SK-N-SH (cell line): ENCODE measurements at regions not wholly inside any gene's neighbourhood (a gene's known extent, or its start where the extent isn't known, plus 50 kb on each side); places are given as distances from the start of the nearest gene placed in this dataset.

ENCODE experiments used
- CTCF ChIA-PET: fragments of 300-600, 350-600 bp; formaldehyde crosslinking; extraction: SDS; loops from one replicate; lab custom pipeline; 2021; lab: Yijun Ruan, JAX
- POLR2A ChIA-PET: fragments of 350-600 bp; sonication (Branson Sonifier 250); formaldehyde crosslinking; extraction: SDS; loops from one replicate; lab custom pipeline; 2020; ENCODE audit warnings: antibody characterized with exemption, inconsistent platforms; lab: Yijun Ruan, JAX
- DNase-seq: peaks from one replicate; pipeline ENCODE4 v3.0.0; 2012
- H2AFZ ChIP-seq: fragments of 200-600 bp; sonication (generic); 2 replicates; pipeline ENCODE4 v1.8.1; 2016; ENCODE audit warnings: antibody characterized with exemption, mild to moderate bottlenecking, low read depth
- H3F3A ChIP-seq: fragments of 200-600 bp; sonication (generic); replicated peaks from 2 replicates; pipeline ENCODE3; 2016; ENCODE audit warnings: antibody characterized with exemption, mild to moderate bottlenecking; ENCODE audit not compliant: insufficient read depth
- H3K27ac ChIP-seq, 2 experiments: fragments of 200-500 bp in 1 of 2; fragments of 200-600 bp in 1 of 2; sonication (Bioruptor generic) in 1 of 2; sonication (generic), shearing (Covaris generic) in 1 of 2; 2 replicates each; pipeline versions ENCODE4 v1.5.1 to v1.6.1; 2014 to 2016; ENCODE audit warnings: low read depth in 2 of 2, inconsistent platforms in 1 of 2, low read length in 1 of 2, mild to moderate bottlenecking in 1 of 2, mixed read lengths in 1 of 2
- H3K27me3 ChIP-seq: fragments of 200-600 bp; sonication (generic), shearing (Covaris generic); 2 replicates; pipeline ENCODE4 v1.6.1; 2016; ENCODE audit warnings: mixed run types; ENCODE audit not compliant: insufficient read depth
- H3K36me3 ChIP-seq, 2 experiments: fragments of 200-500 bp in 1 of 2; fragments of 200-600 bp in 1 of 2; sonication (Bioruptor generic) in 1 of 2; sonication (generic) in 1 of 2; replicated peaks in 1 of 2; 2 replicates each; pipeline versions ENCODE3 to v1.5.1; 2014 to 2016; ENCODE audit warnings: low read length in 1 of 2, mild to moderate bottlenecking in 1 of 2; ENCODE audit not compliant: insufficient read depth in 2 of 2, control insufficient read depth in 1 of 2
- H3K4me1 ChIP-seq, 2 experiments: fragments of 200-500 bp in 1 of 2; fragments of 200-600 bp in 1 of 2; sonication (Bioruptor generic) in 1 of 2; sonication (generic), shearing (Covaris generic) in 1 of 2; 2 replicates each; pipeline versions ENCODE4 v1.5.1 to v1.6.1; 2014 to 2016; ENCODE audit warnings: low read depth in 1 of 2, low read length in 1 of 2, mixed run types in 1 of 2; ENCODE audit not compliant: insufficient read depth in 2 of 2, control insufficient read depth in 1 of 2
- H3K4me2 ChIP-seq: fragments of 200-600 bp; sonication (generic), shearing (Covaris generic); 2 replicates; pipeline ENCODE4 v1.6.1; 2017; ENCODE audit warnings: mixed run types
- H3K4me3 ChIP-seq, 2 experiments: fragments of 200-500 bp in 1 of 2; fragments of 200-600 bp in 1 of 2; sonication (Bioruptor generic) in 1 of 2; sonication (generic), shearing (Covaris generic) in 1 of 2; 2 replicates each; pipeline versions ENCODE4 v1.5.1 to v1.8.1; 2014 to 2016; ENCODE audit warnings: low read depth in 2 of 2, inconsistent platforms in 1 of 2, low read length in 1 of 2, mild to moderate bottlenecking in 1 of 2, mixed read lengths in 1 of 2, moderate library complexity in 1 of 2
- H3K79me2 ChIP-seq: fragments of 200-600 bp; sonication (generic); 2 replicates; pipeline ENCODE4 v1.8.1; 2017; ENCODE audit warnings: mild to moderate bottlenecking; ENCODE audit not compliant: insufficient read depth
- H3K9ac ChIP-seq: fragments of 200-600 bp; sonication (generic); 2 replicates; pipeline ENCODE4 v1.6.1; 2017; ENCODE audit warnings: mixed run types
- H3K9me2 ChIP-seq: fragments of 200-600 bp; sonication (generic); 2 replicates; pipeline ENCODE4 v1.6.1; 2017; ENCODE audit warnings: mixed run types
- H3K9me3 ChIP-seq: fragments of 200-600 bp; sonication (generic); 2 replicates; pipeline ENCODE4 v1.6.1; 2017; ENCODE audit warnings: mixed run types, mild to moderate bottlenecking, moderate library complexity
- H4K20me1 ChIP-seq: fragments of 200-600 bp; sonication (generic); 2 replicates; pipeline ENCODE4 v1.6.1; 2017; ENCODE audit warnings: mild to moderate bottlenecking, mixed run types; ENCODE audit not compliant: insufficient read depth
- CHD2 ChIP-seq: fragments of 150-350 bp; IDR thresholded peaks from 2 replicates; pipeline ENCODE4 v1.6.1; 2018; ENCODE audit warnings: low read length; ENCODE audit not compliant: partially characterized antibody
- ELF1 ChIP-seq: IDR thresholded peaks from 2 replicates; pipeline ENCODE4 v1.4.0; 2012
- FOSL2 ChIP-seq: IDR thresholded peaks from 2 replicates; pipeline ENCODE4 v1.4.0; 2012; ENCODE audit warnings: low read depth, mild to moderate bottlenecking, moderate library complexity, borderline replicate concordance
- FOXJ3 ChIP-seq: sonication (generic); formaldehyde crosslinking; IDR thresholded peaks from 2 replicates; pipeline ENCODE4 v1.5.1; 2020; ENCODE audit warnings: mild to moderate bottlenecking, missing genetic modification reagents
- GABPA ChIP-seq: IDR thresholded peaks from 2 replicates; pipeline ENCODE4 v1.4.0; 2012; ENCODE audit warnings: low read depth, mild to moderate bottlenecking
- GATA2 ChIP-seq: sonication (generic); formaldehyde crosslinking; IDR thresholded peaks from 2 replicates; pipeline ENCODE4 v1.5.0; 2020; ENCODE audit warnings: mild to moderate bottlenecking, missing genetic modification reagents
- JUND ChIP-seq: IDR thresholded peaks from 2 replicates; pipeline ENCODE4 v1.4.0; 2012
- MXI1 ChIP-seq: IDR thresholded peaks from 2 replicates; pipeline ENCODE4 v1.6.1; 2012; ENCODE audit warnings: mild to moderate bottlenecking, low read depth, low read length, improper control_type of control experiment
- NRF1 ChIP-seq: IDR thresholded peaks from 2 replicates; pipeline ENCODE4 v1.6.1; 2012; ENCODE audit warnings: low read depth, mild to moderate bottlenecking, low read length
- POLR2AphosphoS5 ChIP-seq: IDR thresholded peaks from 2 replicates; pipeline ENCODE4 v1.6.1; 2012; ENCODE audit warnings: low read depth, low read length
- RAD21 ChIP-seq: IDR thresholded peaks from 2 replicates; pipeline ENCODE4 v1.6.1; 2012; ENCODE audit warnings: mild to moderate bottlenecking, low read length
- RFX5 ChIP-seq: IDR thresholded peaks from 2 replicates; pipeline ENCODE4 v1.6.1; 2012; ENCODE audit warnings: mild to moderate bottlenecking, improper control_type of control experiment, low read length
- RXRA ChIP-seq: IDR thresholded peaks from 2 replicates; pipeline ENCODE4 v1.4.0; 2012; ENCODE audit warnings: low read depth, mild to moderate bottlenecking, borderline replicate concordance
- TAF1 ChIP-seq: IDR thresholded peaks from 2 replicates; pipeline ENCODE4 v1.6.1; 2012; ENCODE audit warnings: low read depth, mild to moderate bottlenecking, low read length, moderate library complexity, borderline replicate concordance
- WGBS: methylation state at CpG from one replicate; pipeline ENCODE4 v1.1.6; 2017; ENCODE audit warnings: low lambda C conversion rate; 5-methylcytosine and 5-hydroxymethylcytosine counted together
- TF ChIP-seq, protein P1 (sequence below): IDR thresholded peaks from 2 replicates; pipeline ENCODE4 v1.4.0; 2012; ENCODE audit warnings: low read depth
- TF ChIP-seq, protein P2 (sequence below): IDR thresholded peaks from 2 replicates; pipeline ENCODE4 v1.4.0; 2012; ENCODE audit warnings: low read depth, borderline replicate concordance
- TF ChIP-seq, protein P3 (sequence below): fragments of 150-350 bp; IDR thresholded peaks from 2 replicates; pipeline ENCODE4 v1.6.1; 2017; ENCODE audit warnings: antibody characterized with exemption, low read length, low read depth, borderline replicate concordance
- TF ChIP-seq, protein P4 (sequence below): IDR thresholded peaks from 2 replicates; pipeline ENCODE4 v1.6.1; 2012; ENCODE audit warnings: mild to moderate bottlenecking, low read depth, low read length, moderate library complexity
- TF ChIP-seq, protein P5 (sequence below): IDR thresholded peaks from 2 replicates; pipeline ENCODE4; 2012

DNA sequence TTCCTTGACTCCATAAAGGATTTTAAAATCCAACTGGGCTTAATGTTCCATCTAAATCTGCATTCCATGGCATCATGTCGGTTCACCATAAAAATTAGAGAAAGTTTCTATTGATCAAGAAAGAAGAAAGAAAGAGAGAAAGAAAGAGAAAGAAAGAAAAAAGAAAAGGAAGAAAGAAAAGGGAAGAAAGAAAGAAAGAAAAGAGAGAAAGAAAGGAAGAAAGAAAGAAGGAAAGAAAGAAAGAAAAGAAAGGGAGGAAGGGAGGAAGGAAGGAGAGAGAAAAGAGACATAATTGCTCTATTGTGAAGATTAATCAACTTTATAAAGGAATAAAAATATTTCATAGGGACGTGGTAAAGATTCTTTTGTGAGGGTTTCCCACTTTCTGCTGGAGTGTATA is 329.2 kb downstream of the DLEU7 start:
- no peaks in the 10 kb centered on the region for H3K27me3 ChIP-seq
- H4K20me1 ChIP-seq, result no peaks in the 10 kb centered on the region
- no peaks in the 10 kb centered on the region for H3F3A ChIP-seq
- CTCF ChIA-PET, result interaction anchor here (1.2 kb wide), 1 partner anchor 22 kb away, joined by 4 read pairs; no protein-coding TSS in a partner anchor
- peaks cover 0 to 2% of the 10 kb centered on the region in 2 experiments; a peak in 1 of 4 replicates for H3K4me1 ChIP-seq
- H3K4me2 ChIP-seq, result no peak overlapping the region
- H3K9ac ChIP-seq, result no peak overlapping the region
- 85% methylated on average over 2 of the region's 2 CpGs for WGBS
- no peak for DNase-seq
- no peaks in the 10 kb centered on the region for H3K79me2 ChIP-seq
- no peaks in the 10 kb centered on the region for H3K36me3 ChIP-seq
- H3K9me3 ChIP-seq, result no peaks in the 10 kb centered on the region
- no peak overlapping the region for H3K27ac ChIP-seq
- no peak overlapping the region for H3K4me3 ChIP-seq
- TF ChIP-seq CHD2, result no peak
- TF ChIP-seq TAF1, result no peak
- TF ChIP-seq GATA2 (CRISPR knock-in tag), result no peak
- TF ChIP-seq RAD21, result no peak
- TF ChIP-seq RXRA, result no peak
- no peak for TF ChIP-seq MXI1
- TF ChIP-seq, protein P1, sequence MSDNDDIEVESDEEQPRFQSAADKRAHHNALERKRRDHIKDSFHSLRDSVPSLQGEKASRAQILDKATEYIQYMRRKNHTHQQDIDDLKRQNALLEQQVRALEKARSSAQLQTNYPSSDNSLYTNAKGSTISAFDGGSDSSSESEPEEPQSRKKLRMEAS, result no peak
- TF ChIP-seq, all 33 proteins: peak for 0
- Histone ChIP-seq H3K9me2 (no peaks in the 10 kb centered on the region), H2AFZ (no peak overlapping the region)
- POLR2A ChIA-PET, result no interaction called here

DNA sequence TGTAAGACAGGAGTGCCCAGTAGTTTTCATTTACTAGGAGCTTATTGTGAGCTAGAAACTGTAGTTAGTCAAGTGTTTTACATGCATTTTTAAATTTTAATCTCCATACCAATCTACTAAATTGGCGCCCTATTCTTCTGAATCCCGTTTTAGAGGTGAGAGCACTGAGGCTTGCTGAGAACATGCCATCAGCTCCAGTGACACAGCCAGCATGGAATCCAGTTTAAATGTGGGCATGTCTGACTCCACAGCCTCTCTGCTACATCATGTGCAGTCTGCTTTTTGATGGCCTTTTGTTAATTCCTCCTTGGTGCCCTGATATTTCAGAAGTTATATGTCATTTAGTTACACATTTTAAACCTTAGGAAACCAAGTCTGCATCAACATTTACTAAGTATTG is 325.4 kb downstream of the DLEU7 start:
- H3K4me1 ChIP-seq, result no peaks in the 10 kb centered on the region; a peak in 2 of 4 replicates
- CTCF ChIA-PET, result interaction anchor here (1.2 kb wide), 1 partner anchor 11 kb away, joined by 3 read pairs; no protein-coding TSS in a partner anchor
- no peaks in the 10 kb centered on the region for H3K79me2 ChIP-seq
- 80% methylated on average over 2 of the region's 2 CpGs for WGBS
- H2AFZ ChIP-seq, result no peak overlapping the region
- no peaks in the 10 kb centered on the region for H3K36me3 ChIP-seq
- no peak overlapping the region for H3K9ac ChIP-seq
- no peak overlapping the region for H3K27ac ChIP-seq
- POLR2A ChIA-PET, result no interaction called here
- no peaks in the 10 kb centered on the region for H4K20me1 ChIP-seq
- H3F3A ChIP-seq, result no peaks in the 10 kb centered on the region
- H3K4me2 ChIP-seq, result no peak overlapping the region
- no peaks in the 10 kb centered on the region for H3K9me2 ChIP-seq
- no peaks in the 10 kb centered on the region for H3K27me3 ChIP-seq
- H3K4me3 ChIP-seq, result no peak overlapping the region
- no peaks in the 10 kb centered on the region for H3K9me3 ChIP-seq
- DNase-seq, result no peak
- TF ChIP-seq FOSL2, result no peak
- TF ChIP-seq FOXJ3 (CRISPR knock-in tag), result no peak
- TF ChIP-seq JUND, result no peak
- TF ChIP-seq, protein P2, sequence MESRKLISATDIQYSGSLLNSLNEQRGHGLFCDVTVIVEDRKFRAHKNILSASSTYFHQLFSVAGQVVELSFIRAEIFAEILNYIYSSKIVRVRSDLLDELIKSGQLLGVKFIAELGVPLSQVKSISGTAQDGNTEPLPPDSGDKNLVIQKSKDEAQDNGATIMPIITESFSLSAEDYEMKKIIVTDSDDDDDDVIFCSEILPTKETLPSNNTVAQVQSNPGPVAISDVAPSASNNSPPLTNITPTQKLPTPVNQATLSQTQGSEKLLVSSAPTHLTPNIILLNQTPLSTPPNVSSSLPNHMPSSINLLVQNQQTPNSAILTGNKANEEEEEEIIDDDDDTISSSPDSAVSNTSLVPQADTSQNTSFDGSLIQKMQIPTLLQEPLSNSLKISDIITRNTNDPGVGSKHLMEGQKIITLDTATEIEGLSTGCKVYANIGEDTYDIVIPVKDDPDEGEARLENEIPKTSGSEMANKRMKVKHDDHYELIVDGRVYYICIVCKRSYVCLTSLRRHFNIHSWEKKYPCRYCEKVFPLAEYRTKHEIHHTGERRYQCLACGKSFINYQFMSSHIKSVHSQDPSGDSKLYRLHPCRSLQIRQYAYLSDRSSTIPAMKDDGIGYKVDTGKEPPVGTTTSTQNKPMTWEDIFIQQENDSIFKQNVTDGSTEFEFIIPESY, result no peak
- TF ChIP-seq POLR2AphosphoS5, result no peak
- TF ChIP-seq GABPA, result no peak
- TF ChIP-seq ELF1, result no peak
- TF ChIP-seq RFX5, result no peak
- TF ChIP-seq, protein P3, sequence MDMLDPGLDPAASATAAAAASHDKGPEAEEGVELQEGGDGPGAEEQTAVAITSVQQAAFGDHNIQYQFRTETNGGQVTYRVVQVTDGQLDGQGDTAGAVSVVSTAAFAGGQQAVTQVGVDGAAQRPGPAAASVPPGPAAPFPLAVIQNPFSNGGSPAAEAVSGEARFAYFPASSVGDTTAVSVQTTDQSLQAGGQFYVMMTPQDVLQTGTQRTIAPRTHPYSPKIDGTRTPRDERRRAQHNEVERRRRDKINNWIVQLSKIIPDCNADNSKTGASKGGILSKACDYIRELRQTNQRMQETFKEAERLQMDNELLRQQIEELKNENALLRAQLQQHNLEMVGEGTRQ, result no peak
- TF ChIP-seq, protein P1, result no peak
- no peak for TF ChIP-seq MXI1
- no peak for TF ChIP-seq NRF1
- TF ChIP-seq, protein P4, sequence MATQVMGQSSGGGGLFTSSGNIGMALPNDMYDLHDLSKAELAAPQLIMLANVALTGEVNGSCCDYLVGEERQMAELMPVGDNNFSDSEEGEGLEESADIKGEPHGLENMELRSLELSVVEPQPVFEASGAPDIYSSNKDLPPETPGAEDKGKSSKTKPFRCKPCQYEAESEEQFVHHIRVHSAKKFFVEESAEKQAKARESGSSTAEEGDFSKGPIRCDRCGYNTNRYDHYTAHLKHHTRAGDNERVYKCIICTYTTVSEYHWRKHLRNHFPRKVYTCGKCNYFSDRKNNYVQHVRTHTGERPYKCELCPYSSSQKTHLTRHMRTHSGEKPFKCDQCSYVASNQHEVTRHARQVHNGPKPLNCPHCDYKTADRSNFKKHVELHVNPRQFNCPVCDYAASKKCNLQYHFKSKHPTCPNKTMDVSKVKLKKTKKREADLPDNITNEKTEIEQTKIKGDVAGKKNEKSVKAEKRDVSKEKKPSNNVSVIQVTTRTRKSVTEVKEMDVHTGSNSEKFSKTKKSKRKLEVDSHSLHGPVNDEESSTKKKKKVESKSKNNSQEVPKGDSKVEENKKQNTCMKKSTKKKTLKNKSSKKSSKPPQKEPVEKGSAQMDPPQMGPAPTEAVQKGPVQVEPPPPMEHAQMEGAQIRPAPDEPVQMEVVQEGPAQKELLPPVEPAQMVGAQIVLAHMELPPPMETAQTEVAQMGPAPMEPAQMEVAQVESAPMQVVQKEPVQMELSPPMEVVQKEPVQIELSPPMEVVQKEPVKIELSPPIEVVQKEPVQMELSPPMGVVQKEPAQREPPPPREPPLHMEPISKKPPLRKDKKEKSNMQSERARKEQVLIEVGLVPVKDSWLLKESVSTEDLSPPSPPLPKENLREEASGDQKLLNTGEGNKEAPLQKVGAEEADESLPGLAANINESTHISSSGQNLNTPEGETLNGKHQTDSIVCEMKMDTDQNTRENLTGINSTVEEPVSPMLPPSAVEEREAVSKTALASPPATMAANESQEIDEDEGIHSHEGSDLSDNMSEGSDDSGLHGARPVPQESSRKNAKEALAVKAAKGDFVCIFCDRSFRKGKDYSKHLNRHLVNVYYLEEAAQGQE, result no peak
- TF ChIP-seq, protein P5, sequence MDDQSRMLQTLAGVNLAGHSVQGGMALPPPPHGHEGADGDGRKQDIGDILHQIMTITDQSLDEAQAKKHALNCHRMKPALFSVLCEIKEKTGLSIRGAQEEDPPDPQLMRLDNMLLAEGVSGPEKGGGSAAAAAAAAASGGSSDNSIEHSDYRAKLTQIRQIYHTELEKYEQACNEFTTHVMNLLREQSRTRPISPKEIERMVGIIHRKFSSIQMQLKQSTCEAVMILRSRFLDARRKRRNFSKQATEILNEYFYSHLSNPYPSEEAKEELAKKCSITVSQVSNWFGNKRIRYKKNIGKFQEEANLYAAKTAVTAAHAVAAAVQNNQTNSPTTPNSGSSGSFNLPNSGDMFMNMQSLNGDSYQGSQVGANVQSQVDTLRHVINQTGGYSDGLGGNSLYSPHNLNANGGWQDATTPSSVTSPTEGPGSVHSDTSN, result no peak
